Parathyroid adenoma (tissue), 2 donors: ENCODE measurements at regions not wholly inside any gene's neighbourhood (a gene's known extent, or its start where the extent isn't known, plus 50 kb on each side); places are given as distances from the start of the nearest gene placed in this dataset.
A peak's percentile ranks its signal among the peaks of the same experiment; 100 is the strongest.

Source experiments
- H2AFZ ChIP-seq: fragments of 300-600 bp; sonication (generic); one replicate; pipeline ENCODE4 v1.7.0; 2017; ENCODE audit warnings: antibody characterized with exemption, mild to moderate bottlenecking
- H3K27ac ChIP-seq: fragments of 300-600 bp; sonication (generic); one replicate; pipeline ENCODE4 v1.7.0; 2017
- H3K27me3 ChIP-seq: fragments of 300-600 bp; sonication (generic); one replicate; pipeline ENCODE4 v1.7.0; 2017; ENCODE audit warnings: low read length; ENCODE audit not compliant: control insufficient read depth, insufficient read depth
- H3K36me3 ChIP-seq: fragments of 300-600 bp; sonication (generic); one replicate; pipeline ENCODE4 v1.7.0; 2017; ENCODE audit warnings: low read length; ENCODE audit not compliant: control insufficient read depth, insufficient read depth
- H3K4me1 ChIP-seq: fragments of 300-600 bp; sonication (generic); one replicate; pipeline ENCODE4 v1.7.0; 2017; ENCODE audit warnings: control low read depth
- H3K4me2 ChIP-seq: fragments of 300-600 bp; sonication (generic); one replicate; pipeline ENCODE4 v1.7.0; 2017; ENCODE audit warnings: low read length
- H3K4me3 ChIP-seq: fragments of 300-600 bp; sonication (generic); one replicate; pipeline ENCODE4 v1.7.0; 2017; ENCODE audit warnings: low read depth, low read length
- H3K79me2 ChIP-seq: fragments of 300-600 bp; sonication (generic); one replicate; pipeline ENCODE4 v1.7.0; 2017; ENCODE audit warnings: control low read depth
- H3K9ac ChIP-seq: fragments of 300-600 bp; sonication (generic); one replicate; pipeline ENCODE4 v1.7.0; 2017; ENCODE audit warnings: mild to moderate bottlenecking
- H3K9me3 ChIP-seq: fragments of 300-600 bp; sonication (generic); one replicate; pipeline ENCODE4 v1.7.0; 2017; ENCODE audit warnings: low read length; ENCODE audit not compliant: control insufficient read depth
- CTCF ChIP-seq: fragments of 300-600 bp; sonication (generic); IDR thresholded peaks from one replicate; pipeline ENCODE4 v1.7.0; 2017; ENCODE audit warnings: antibody characterized with exemption, mild to moderate bottlenecking
- donor health status: primary hyperparathyroidism.

DNA sequence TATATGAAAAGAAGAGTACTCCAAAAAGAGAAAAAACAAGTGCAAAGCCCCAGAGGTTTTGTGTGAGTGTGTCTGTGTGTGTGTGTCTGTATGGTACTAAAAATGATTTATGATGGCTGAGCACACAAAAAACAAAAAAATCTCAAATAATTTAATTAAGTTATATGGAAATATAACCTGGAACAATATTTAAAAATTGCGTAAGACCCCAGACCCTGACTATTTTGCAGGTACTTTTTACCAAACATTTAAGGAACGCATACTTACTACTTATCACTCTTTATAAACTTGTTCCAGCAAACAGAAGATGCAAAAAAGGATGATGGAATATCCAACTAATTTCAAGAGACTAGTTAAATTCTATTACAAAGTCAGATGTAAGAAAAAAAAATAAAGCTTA is 317.4 kb upstream of the KCNH7 start:
- Histone ChIP-seq H3K27me3 (no peaks in the 10 kb centered on the region), H3K79me2 (no peaks in the 10 kb centered on the region), H2AFZ (no peak overlapping the region), H3K9ac (no peak overlapping the region), H3K9me3 (no peaks in the 10 kb centered on the region), H3K4me1 (no peaks in the 10 kb centered on the region), H3K27ac (no peak overlapping the region), H3K4me3 (no peak overlapping the region), H3K4me2 (no peak overlapping the region), H3K36me3 (no peaks in the 10 kb centered on the region)
- no peak for TF ChIP-seq CTCF

GRCh38 chr2:163155279-163155883 is 316.8 kb upstream of the KCNH7 start:
- H3K4me3 ChIP-seq = no peak overlapping the region
- no peaks in the 10 kb centered on the region for H3K36me3 ChIP-seq
- no peaks in the 10 kb centered on the region for H3K4me1 ChIP-seq
- H2AFZ ChIP-seq = no peak overlapping the region
- TF ChIP-seq CTCF = peak; percentile 68
- H3K4me2 ChIP-seq = no peak overlapping the region
- H3K27me3 ChIP-seq = no peaks in the 10 kb centered on the region
- no peak overlapping the region for H3K27ac ChIP-seq
- no peak overlapping the region for H3K9ac ChIP-seq
- H3K9me3 ChIP-seq = no peaks in the 10 kb centered on the region
- no peaks in the 10 kb centered on the region for H3K79me2 ChIP-seq

GRCh38 chr2:163142618-163143017 is 304.1 kb upstream of the KCNH7 start:
- Histone ChIP-seq H2AFZ (no peak overlapping the region), H3K9ac (no peak overlapping the region)
- TF ChIP-seq CTCF = no peak

GRCh38 chr2:163138947-163139346 is 300.4 kb upstream of the KCNH7 start:
- no peak overlapping the region for H3K9ac ChIP-seq
- H3K4me3 ChIP-seq = no peak overlapping the region
- no peak overlapping the region for H3K27ac ChIP-seq
- H3K36me3 ChIP-seq = no peaks in the 10 kb centered on the region
- H3K27me3 ChIP-seq = no peaks in the 10 kb centered on the region
- H3K79me2 ChIP-seq = no peaks in the 10 kb centered on the region
- H3K4me1 ChIP-seq = no peaks in the 10 kb centered on the region
- no peak overlapping the region for H3K4me2 ChIP-seq
- no peaks in the 10 kb centered on the region for H3K9me3 ChIP-seq
- no peak overlapping the region for H2AFZ ChIP-seq
- TF ChIP-seq CTCF = no peak

More at GRCh38 chr2:163142618-163143017, 304.1 kb upstream of the KCNH7 start:
- Histone ChIP-seq H3K4me3 (no peak overlapping the region), H3K9me3 (no peaks in the 10 kb centered on the region), H3K36me3 (no peaks in the 10 kb centered on the region), H3K4me2 (no peak overlapping the region), H3K79me2 (no peaks in the 10 kb centered on the region), H3K27ac (no peak overlapping the region), H3K4me1 (no peaks in the 10 kb centered on the region), H3K27me3 (no peaks in the 10 kb centered on the region)

DNA sequence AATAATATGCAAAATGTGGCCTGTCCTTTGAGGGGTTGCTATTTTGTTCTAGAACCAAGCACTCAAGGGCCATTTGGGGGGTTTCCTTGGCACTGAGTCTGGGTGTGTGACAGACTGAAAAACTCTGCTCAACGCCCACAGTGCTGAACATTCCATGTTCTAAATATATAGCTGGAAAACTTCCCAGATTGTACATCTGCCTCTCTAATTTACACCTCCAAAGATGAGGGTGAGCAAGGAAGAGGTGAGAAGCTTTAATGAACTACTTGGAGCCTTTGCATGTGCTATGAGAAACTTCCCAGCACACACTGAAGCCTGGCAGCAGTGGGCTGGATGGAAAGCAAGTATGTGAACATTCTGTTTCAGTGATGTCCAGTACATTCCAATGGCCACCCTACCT is 296.7 kb upstream of the KCNH7 start:
- TF ChIP-seq CTCF = no peak
- no peaks in the 10 kb centered on the region for H3K79me2 ChIP-seq
- H3K27me3 ChIP-seq = no peaks in the 10 kb centered on the region
- no peaks in the 10 kb centered on the region for H3K36me3 ChIP-seq
- no peak overlapping the region for H2AFZ ChIP-seq
- H3K9me3 ChIP-seq = no peaks in the 10 kb centered on the region
- no peaks in the 10 kb centered on the region for H3K4me1 ChIP-seq
- H3K27ac ChIP-seq = no peak overlapping the region
- H3K9ac ChIP-seq = no peak overlapping the region
- H3K4me3 ChIP-seq = no peak overlapping the region
- no peak overlapping the region for H3K4me2 ChIP-seq
